HG02588 (cell line): ENCODE measurements at regions not wholly inside any gene's neighbourhood (a gene's known extent, or its start where the extent isn't known, plus 50 kb on each side); places are given as distances from the start of the nearest gene placed in this dataset.

Experiments
- ATAC-seq: cut with Tn5 transposase; IDR thresholded peaks from one replicate; pipeline ENCODE4 v1.9.1; 2021; ENCODE audit warnings: mild to moderate bottlenecking, moderate library complexity; ENCODE audit not compliant: unreplicated experiment

- no peak for ATAC-seq
These were observed 819.3 kb downstream of the ROBO2 start for GRCh38 chr3:77859156-77859555.

GRCh38 chr3:77868725-77869124, 828.8 kb downstream of the ROBO2 start:
- no peak for ATAC-seq

- no peak for ATAC-seq
These were observed 829.5 kb downstream of the ROBO2 start for GRCh38 chr3:77869423-77869822.

GRCh38 chr3:77871436-77871835, 831.5 kb downstream of the ROBO2 start:
- ATAC-seq, result no peak

- no peak for ATAC-seq
These were observed 833.7 kb downstream of the ROBO2 start for GRCh38 chr3:77873598-77873997.

GRCh38 chr3:77885381-77885780, 845.5 kb downstream of the ROBO2 start:
- no peak for ATAC-seq

- ATAC-seq, result no peak
These were observed 847.7 kb downstream of the ROBO2 start for GRCh38 chr3:77887611-77888010.

- no peak for ATAC-seq
These were observed 849.7 kb downstream of the ROBO2 start for GRCh38 chr3:77889616-77890015.

GRCh38 chr3:77898621-77899020, 858.7 kb downstream of the ROBO2 start:
- ATAC-seq, result no peak

GRCh38 chr3:77902675-77903074, 862.8 kb downstream of the ROBO2 start:
- ATAC-seq, result no peak

GRCh38 chr3:77906102-77906709, 866.3 kb downstream of the ROBO2 start:
- no peak for ATAC-seq

- no peak for ATAC-seq
These were observed 873.8 kb downstream of the ROBO2 start for GRCh38 chr3:77913524-77914174.

- no peak for ATAC-seq
These were observed 875.4 kb downstream of the ROBO2 start for GRCh38 chr3:77915336-77915735.

- no peak for ATAC-seq
These were observed 877.3 kb downstream of the ROBO2 start for GRCh38 chr3:77917225-77917624.

- ATAC-seq, result no peak
These were observed 879.3 kb downstream of the ROBO2 start for GRCh38 chr3:77919244-77919643.

- ATAC-seq, result no peak
These were observed 891.5 kb downstream of the ROBO2 start for GRCh38 chr3:77931255-77932009.

GRCh38 chr3:77932926-77933325, 893.0 kb downstream of the ROBO2 start:
- no peak for ATAC-seq

GRCh38 chr3:77933926-77934325, 894.0 kb downstream of the ROBO2 start:
- no peak for ATAC-seq

GRCh38 chr3:77935418-77935817, 895.5 kb downstream of the ROBO2 start:
- ATAC-seq, result no peak

- no peak for ATAC-seq
These were observed 899.8 kb downstream of the ROBO2 start for GRCh38 chr3:77939726-77940125.

GRCh38 chr3:77943598-77943997, 903.7 kb downstream of the ROBO2 start:
- no peak for ATAC-seq

GRCh38 chr3:77945320-77945719, 905.4 kb downstream of the ROBO2 start:
- no peak for ATAC-seq
